Central memory CD8-positive, alpha-beta T cell (primary cell): ENCODE measurements at regions not wholly inside any gene's neighbourhood (a gene's known extent, or its start where the extent isn't known, plus 50 kb on each side); places are given as distances from the start of the nearest gene placed in this dataset.

Experiments used
- ATAC-seq: fragments of 150-1000 bp; cut with Tn5 transposase; replicated peaks from 2 replicates; pipeline ENCODE4 v1.10.0; 2022; ENCODE audit warnings: mild to moderate bottlenecking, moderate FRiP score, moderate number of reproducible peaks; ENCODE audit not compliant: poor library complexity, severe bottlenecking; ENCODE audit errors: extremely low read depth
- DNase-seq, 2 donors: peaks; one replicate each; pipeline ENCODE4 v3.0.0; 2021; ENCODE audit warnings: low spot score in 2 of 2
- H3K27ac Mint-ChIP-seq: one replicate; pipeline ENCODE4 v1.8.0; 2022; ENCODE audit warnings: low read depth, mild to moderate bottlenecking, moderate library complexity, mixed read lengths
- H3K27me3 Mint-ChIP-seq: one replicate; pipeline ENCODE4 v1.8.0; 2022; ENCODE audit warnings: mixed read lengths
- H3K36me3 Mint-ChIP-seq: one replicate; pipeline ENCODE4 v1.8.0; 2022; ENCODE audit warnings: mild to moderate bottlenecking, moderate library complexity, mixed read lengths; ENCODE audit not compliant: insufficient read depth
- H3K4me1 Mint-ChIP-seq: one replicate; pipeline ENCODE4 v1.8.0; 2022; ENCODE audit warnings: mixed read lengths
- H3K4me3 Mint-ChIP-seq: one replicate; pipeline ENCODE4 v1.8.0; 2022; ENCODE audit warnings: mild to moderate bottlenecking, moderate library complexity, mixed read lengths
- H3K9me3 Mint-ChIP-seq: one replicate; pipeline ENCODE4 v1.8.0; 2022; ENCODE audit warnings: mixed read lengths

DNA sequence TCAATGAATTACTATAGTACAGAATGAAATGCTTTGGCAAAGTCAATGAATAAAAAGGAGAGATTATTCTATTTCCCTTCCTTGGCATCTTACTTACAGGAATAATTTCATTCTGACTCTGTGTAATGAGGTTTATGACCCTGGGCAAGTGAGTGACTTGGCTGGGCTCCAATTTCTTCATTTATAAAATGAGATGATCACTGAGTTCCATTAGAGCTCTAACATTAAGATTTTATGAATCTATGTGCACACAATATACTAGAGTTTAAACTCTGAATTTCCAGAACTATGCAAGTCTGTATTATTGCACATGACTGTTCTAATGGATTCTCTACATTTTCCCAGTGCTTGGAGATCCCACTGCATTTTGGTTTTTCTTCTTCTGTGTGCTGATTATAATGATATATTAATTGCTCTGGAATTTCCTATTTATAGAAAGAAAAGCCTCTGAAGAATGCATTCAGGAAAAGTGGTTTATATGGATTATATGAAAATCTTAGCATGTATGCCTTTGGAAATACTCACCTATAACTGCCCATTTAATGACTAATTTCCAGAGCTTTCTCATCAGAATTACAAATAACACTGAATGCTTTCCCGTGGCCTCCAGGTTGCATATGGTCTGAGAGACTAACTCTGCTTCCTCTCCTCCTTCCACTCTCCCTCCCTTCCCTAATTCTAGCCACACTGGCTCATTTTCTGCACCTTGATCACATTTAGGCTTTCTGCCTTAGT lies 97.4 kb upstream of the CHRM3 start:
- H3K36me3 Mint-ChIP-seq = no peaks in the 10 kb centered on the region
- H3K27me3 Mint-ChIP-seq = no peaks in the 10 kb centered on the region
- peaks cover 8% of the 10 kb centered on the region for H3K9me3 Mint-ChIP-seq
- H3K4me1 Mint-ChIP-seq = no peaks in the 10 kb centered on the region
- no peak overlapping the region for H3K4me3 Mint-ChIP-seq
- no peak for DNase-seq
- ATAC-seq = no peak
- no peak overlapping the region for H3K27ac Mint-ChIP-seq

DNA sequence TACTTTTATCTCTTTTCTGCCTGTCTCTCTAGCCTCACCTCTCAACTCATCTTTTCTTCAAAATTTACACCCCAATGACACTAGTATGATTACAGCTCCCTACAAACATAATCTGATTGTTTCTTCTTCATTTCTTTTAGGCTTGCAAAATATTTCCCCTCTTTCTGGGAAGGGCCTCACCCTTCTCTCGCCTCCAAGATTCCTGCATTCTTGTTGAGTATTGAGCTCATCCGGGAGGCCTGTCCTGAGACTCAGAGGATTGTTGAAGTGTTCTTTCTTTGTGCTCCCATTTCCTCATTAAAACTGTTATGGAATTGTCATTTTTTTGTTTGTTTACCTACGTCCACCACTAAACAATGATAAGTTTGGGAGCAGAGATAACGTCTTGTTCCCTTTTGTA lies 99.1 kb upstream of the CHRM3 start:
- Mint-ChIP-seq H3K4me1 (no peaks in the 10 kb centered on the region), H3K4me3 (no peak overlapping the region), H3K27ac (no peak overlapping the region), H3K9me3 (peaks cover 5% of the 10 kb centered on the region), H3K27me3 (no peaks in the 10 kb centered on the region), H3K36me3 (peaks cover 1% of the 10 kb centered on the region)
- ATAC-seq (no peak), DNase-seq (no peak)

DNA sequence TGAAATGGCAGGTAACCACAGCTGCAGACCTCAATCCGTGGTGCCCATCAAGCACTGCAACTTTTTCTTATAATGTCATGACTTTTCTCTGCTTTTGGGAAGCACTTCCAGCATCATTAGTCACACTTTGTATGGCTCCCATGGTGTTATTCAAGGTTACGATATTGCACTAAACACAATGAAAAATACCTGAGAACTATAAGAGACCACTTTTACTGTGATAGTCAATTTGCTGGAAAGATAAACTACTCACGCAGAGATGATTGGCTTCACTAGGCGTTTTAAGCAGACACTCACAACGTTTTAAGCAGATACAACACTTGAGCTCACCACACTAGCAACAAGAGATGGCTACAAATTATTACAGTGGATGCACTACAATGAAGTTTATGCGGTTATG lies 103.2 kb upstream of the CHRM3 start:
- DNase-seq (no peak), ATAC-seq (no peak)
- Mint-ChIP-seq H3K9me3 (peaks cover 10% of the 10 kb centered on the region), H3K27ac (no peak overlapping the region), H3K4me3 (no peak overlapping the region), H3K4me1 (no peaks in the 10 kb centered on the region), H3K36me3 (peaks cover 3% of the 10 kb centered on the region), H3K27me3 (no peaks in the 10 kb centered on the region)

DNA sequence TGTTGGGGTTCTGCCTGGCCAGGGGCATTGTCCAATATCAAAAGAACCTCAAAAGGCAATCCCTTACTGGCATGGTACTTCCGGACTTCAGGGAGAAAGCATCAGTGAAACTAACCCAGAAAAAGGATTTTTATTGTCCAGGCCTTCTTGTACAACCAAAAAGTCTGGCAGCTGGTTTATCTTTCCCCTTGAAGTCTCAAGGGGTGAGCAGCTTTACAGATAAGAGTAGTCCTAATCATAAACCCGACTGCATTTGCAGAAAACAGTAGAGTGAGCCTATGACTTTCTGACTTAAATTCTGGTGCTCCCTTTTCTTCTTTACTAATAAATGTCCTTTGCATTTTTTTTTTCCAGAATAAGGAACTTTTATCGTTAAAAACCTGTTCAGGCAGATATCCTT lies 104.0 kb upstream of the CHRM3 start:
- H3K4me1 Mint-ChIP-seq = no peaks in the 10 kb centered on the region
- H3K9me3 Mint-ChIP-seq = peaks cover 14% of the 10 kb centered on the region
- ATAC-seq = no peak
- no peak overlapping the region for H3K4me3 Mint-ChIP-seq
- H3K27me3 Mint-ChIP-seq = no peaks in the 10 kb centered on the region
- no peak for DNase-seq
- H3K36me3 Mint-ChIP-seq = peaks cover 3% of the 10 kb centered on the region
- H3K27ac Mint-ChIP-seq = no peak overlapping the region

DNA sequence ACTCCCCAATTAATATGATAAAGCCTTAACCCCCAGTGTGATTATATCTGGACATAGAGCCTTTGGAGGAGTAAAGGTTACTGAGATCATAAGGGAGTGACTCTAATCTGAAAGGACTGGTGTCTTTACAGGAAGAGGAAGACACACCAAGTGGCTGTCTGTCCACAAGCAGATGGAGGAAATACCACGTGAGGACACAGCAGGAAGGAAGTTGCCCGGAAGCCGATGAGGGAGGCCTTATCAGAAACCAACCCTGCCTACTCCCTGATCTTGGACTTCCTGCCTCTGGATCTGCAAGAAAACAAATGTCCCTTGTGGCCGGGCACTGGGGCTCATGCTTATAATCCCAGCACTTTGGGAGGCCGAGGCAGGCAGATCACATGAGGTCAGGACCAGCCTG lies 110.3 kb upstream of the CHRM3 start:
- ATAC-seq = no peak

DNA sequence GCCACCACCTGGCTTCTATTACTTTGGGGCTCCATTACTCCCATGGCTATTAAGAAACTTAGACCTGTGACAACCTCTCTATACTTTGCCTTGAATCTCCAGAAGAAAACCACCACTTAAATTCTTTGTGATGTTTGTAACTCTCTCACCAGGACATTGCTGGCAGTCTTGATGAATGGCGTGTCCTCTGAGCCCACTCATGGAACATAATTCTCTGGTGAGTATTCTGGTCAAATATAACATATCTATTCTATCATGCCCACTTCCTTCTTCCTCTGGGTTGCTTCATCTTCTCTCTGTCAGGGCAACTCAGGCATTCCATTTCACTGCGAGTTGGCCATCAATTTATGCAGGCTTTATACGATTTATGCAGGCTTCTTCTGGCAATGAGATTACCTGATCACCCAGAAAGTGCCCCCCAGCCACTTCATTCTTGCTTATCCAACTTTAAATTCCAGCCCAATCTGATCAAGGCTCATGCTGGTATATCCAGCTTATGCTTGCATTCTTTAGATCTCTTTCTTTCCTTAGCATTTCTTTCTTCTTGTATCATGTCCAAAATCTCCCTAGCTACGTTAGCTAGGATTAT lies 112.0 kb upstream of the CHRM3 start:
- peaks cover 16% of the 10 kb centered on the region for H3K9me3 Mint-ChIP-seq

More for the DNA sequence above, 110.3 kb upstream of the CHRM3 start:
- H3K36me3 Mint-ChIP-seq = peaks cover 2% of the 10 kb centered on the region
- no peaks in the 10 kb centered on the region for H3K4me1 Mint-ChIP-seq
- H3K27me3 Mint-ChIP-seq = no peaks in the 10 kb centered on the region
- DNase-seq = no peak
- peaks cover 16% of the 10 kb centered on the region for H3K9me3 Mint-ChIP-seq
- H3K27ac Mint-ChIP-seq = no peak overlapping the region
- H3K4me3 Mint-ChIP-seq = no peak overlapping the region

DNA sequence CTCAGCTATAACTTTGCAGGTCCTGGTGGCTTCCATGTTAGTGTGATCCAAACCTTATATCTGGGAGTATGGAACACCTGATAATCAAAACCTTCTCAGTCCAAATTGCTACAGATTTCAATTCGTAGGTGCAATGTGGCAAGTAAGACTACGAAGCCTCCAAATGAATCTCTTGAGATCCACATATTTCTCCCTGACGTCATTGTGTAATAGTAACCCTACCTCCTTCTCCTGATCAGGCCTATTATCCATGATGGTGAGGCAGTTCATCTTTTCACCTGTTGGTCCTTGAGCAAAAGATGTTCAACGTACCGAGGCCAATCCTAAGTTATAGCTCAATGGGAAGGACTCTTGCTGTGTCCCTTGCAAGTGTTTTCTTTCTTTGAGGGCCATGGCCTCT lies 115.9 kb upstream of the CHRM3 start:
- Mint-ChIP-seq H3K27me3 (no peaks in the 10 kb centered on the region), H3K36me3 (no peaks in the 10 kb centered on the region), H3K4me1 (no peaks in the 10 kb centered on the region), H3K9me3 (peaks cover 12% of the 10 kb centered on the region), H3K27ac (no peak overlapping the region), H3K4me3 (no peak overlapping the region)
- DNase-seq = no peak
- no peak for ATAC-seq

More for the DNA sequence above, 112.0 kb upstream of the CHRM3 start:
- no peak for DNase-seq
- H3K4me3 Mint-ChIP-seq = no peak overlapping the region
- no peaks in the 10 kb centered on the region for H3K27me3 Mint-ChIP-seq
- no peak for ATAC-seq
- H3K36me3 Mint-ChIP-seq = no peaks in the 10 kb centered on the region
- no peak overlapping the region for H3K27ac Mint-ChIP-seq
- no peaks in the 10 kb centered on the region for H3K4me1 Mint-ChIP-seq

DNA sequence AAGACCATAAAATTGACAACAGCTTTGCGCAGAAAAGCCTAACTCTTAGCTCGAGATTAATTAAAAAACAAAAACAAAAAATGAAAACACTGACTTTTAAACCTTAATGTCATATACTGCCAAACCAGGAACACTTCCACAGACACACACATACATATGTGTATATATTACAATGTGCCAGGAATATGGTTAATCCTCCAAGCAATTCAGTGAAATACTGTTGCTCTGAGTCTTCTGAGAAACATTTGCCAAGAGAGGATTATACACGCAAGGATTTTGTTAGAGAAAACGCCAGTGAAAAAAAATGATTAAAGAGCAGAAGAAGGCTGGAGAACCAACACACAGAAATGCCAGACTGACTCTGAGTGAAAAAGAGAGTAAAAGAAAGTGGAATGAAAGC lies 116.7 kb upstream of the CHRM3 start:
- no peaks in the 10 kb centered on the region for H3K4me1 Mint-ChIP-seq
- peaks cover 11% of the 10 kb centered on the region for H3K9me3 Mint-ChIP-seq
- no peaks in the 10 kb centered on the region for H3K36me3 Mint-ChIP-seq
- H3K27me3 Mint-ChIP-seq = no peaks in the 10 kb centered on the region
- ATAC-seq (no peak), DNase-seq (no peak)
- no peak overlapping the region for H3K27ac Mint-ChIP-seq
- H3K4me3 Mint-ChIP-seq = no peak overlapping the region

DNA sequence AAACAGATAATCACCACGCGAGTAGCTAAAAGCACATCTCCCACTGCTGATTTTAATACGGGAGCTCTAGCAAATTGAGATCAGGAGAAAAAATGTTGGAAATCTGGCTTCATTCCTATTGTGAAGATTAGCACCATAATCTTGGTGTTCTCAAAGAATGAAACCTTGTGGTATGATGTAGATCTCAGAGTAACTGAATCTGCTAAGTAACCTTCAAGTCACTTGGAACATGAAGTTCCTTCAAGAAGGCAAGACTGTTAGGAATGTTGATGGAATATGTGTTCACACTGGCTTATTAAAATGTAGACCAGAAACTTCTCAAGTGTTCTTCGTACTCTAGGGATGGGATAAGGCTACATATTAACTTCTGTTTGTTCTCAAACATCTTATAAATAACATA lies 117.4 kb upstream of the CHRM3 start:
- DNase-seq = no peak
- Mint-ChIP-seq H3K4me3 (no peak overlapping the region), H3K36me3 (no peaks in the 10 kb centered on the region)

DNA sequence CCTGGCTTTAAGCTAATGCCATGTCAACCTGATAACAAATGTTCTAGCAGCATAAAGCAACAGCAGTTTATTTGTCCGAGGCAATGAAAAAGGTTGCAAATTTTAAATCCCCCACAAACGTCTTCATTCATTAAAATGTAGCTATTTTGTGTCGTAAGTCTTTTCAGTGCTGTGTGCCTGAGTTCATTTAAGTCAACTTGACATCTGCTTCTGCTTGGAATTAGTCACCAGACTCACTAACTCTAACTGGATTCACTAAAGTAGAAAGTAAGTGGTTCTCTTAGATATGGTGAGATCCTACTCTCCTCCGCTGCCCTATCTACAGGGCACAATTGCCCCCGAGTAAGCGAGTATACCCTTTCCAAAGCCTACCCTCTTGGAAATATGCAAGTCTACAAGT lies 118.4 kb upstream of the CHRM3 start:
- Mint-ChIP-seq H3K36me3 (no peaks in the 10 kb centered on the region), H3K9me3 (peaks cover 7% of the 10 kb centered on the region), H3K27me3 (no peaks in the 10 kb centered on the region), H3K4me3 (no peak overlapping the region), H3K4me1 (no peaks in the 10 kb centered on the region), H3K27ac (no peak overlapping the region)
- ATAC-seq (no peak), DNase-seq (no peak)

More for the DNA sequence above, 117.4 kb upstream of the CHRM3 start:
- ATAC-seq = no peak
- Mint-ChIP-seq H3K27me3 (no peaks in the 10 kb centered on the region), H3K4me1 (no peaks in the 10 kb centered on the region), H3K27ac (no peak overlapping the region), H3K9me3 (peaks cover 7% of the 10 kb centered on the region)

DNA sequence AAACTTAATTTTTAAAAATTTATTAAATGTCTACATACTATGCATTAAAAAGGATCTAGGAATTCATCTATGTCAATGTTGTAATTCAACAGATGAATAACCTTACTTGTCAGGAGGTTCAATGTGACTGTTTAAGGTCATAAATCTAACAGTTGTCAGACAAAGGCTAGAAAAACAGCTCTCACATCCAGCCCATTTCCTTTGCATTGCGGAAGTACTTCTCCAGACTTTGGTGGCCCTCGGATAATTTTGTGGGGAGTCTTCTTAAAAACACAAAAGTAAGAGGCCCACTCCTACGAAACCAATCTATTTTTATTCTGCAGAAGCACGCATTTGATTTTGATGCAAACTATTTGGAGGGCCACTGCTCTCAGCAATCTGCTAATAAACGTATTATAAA lies 122.6 kb upstream of the CHRM3 start:
- DNase-seq = no peak
- no peaks in the 10 kb centered on the region for H3K36me3 Mint-ChIP-seq
- no peak for ATAC-seq
- H3K9me3 Mint-ChIP-seq = peaks cover 5% of the 10 kb centered on the region
- H3K4me3 Mint-ChIP-seq = no peak overlapping the region
- no peaks in the 10 kb centered on the region for H3K4me1 Mint-ChIP-seq
- H3K27ac Mint-ChIP-seq = no peak overlapping the region
- H3K27me3 Mint-ChIP-seq = no peaks in the 10 kb centered on the region

DNA sequence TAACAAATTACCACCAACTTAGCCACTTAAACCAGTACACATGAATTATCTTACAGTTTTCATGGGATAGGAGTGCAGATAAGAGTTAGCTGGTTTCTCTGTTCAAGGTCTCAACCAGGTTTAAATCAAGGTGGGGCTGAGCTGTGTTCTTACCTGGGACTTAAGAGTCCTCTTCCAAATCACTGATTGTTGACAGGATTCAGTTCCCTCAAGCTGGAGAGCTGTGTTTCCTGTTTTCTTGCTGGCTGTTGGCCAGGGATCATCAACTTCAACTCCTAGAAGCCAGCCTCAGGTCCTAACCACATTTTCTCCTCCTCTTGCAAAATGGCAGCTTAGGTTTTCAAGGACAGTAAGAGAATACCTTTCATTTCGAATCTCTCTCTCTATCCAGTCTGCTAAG lies 123.8 kb upstream of the CHRM3 start:
- Mint-ChIP-seq H3K27ac (no peak overlapping the region), H3K4me3 (no peak overlapping the region), H3K36me3 (no peaks in the 10 kb centered on the region), H3K27me3 (no peaks in the 10 kb centered on the region), H3K4me1 (no peaks in the 10 kb centered on the region), H3K9me3 (peaks cover 10% of the 10 kb centered on the region)
- ATAC-seq (no peak), DNase-seq (no peak)

DNA sequence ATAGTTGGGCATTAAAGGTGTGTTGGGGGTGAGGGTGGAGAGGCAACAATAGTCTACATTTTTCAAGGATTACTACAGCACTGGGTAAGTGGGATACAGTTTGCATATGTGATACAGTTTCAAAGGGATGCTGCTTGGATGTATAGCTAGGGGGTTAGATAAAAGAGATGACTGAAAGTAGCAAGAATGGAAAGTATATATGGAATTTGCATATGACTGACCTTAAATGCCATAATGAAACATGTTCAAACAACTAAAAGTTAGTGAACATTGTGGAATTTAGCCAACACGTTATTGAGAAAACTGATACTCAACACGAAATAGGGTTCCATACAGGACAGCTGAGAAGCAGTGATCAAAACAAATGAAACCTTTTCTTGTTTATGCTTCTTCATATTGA lies 124.8 kb upstream of the CHRM3 start:
- Mint-ChIP-seq H3K27ac (no peak overlapping the region), H3K4me1 (no peaks in the 10 kb centered on the region), H3K27me3 (no peaks in the 10 kb centered on the region), H3K36me3 (no peaks in the 10 kb centered on the region), H3K4me3 (no peak overlapping the region), H3K9me3 (peaks cover 17% of the 10 kb centered on the region)
- DNase-seq (no peak), ATAC-seq (no peak)
